ENCODE measurements at regions not wholly inside any gene's neighbourhood (a gene's known extent, or its start where the extent isn't known, plus 50 kb on each side); places are given as distances from the start of the nearest gene placed in this dataset.

DNA sequence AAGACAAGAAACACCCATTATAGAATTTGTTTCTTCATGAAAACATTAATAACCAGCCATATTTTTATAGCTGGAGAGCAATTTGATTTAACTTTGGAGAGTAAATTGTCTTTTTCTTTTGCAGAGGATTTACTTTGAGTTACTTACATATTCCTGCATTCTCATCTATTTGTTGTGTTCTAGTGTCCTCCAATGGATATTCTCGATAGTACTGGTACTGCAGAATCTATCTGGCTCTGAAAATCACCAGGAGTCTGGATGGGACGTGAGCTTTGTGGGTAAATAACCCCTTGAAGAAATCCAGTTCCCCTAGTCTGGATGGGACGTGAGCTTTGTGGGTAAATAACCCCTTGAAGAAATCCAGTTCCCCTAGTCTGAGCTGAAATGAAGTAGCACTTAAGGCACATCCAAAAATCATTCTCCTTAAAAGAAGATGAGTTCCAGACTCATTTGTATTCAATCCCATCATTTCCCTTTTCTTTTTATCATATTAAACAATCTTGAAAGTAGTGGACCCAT, 294.1 kb upstream of the UBE2E2 start:
- DNase-seq = no peak

DNA sequence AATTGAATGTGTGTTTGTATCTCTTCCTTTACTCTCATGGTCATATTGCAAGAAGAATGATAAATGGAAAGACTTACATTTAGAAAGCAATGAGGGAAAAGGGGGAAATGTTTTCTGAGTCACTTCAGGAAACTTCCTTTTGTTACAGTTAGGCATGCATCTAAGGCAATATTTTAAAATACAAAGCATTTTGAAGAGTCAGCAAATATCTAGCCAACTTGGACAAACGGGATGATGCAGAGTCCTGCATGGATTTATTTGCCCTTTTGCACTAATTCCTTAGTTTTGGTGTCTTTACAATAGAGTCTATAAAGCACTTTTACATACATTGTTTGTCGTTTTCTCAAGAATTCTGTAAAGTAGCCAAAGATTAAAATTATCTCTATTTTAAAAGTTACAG, 286.2 kb upstream of the UBE2E2 start:
- DNase-seq = no peak

GRCh38 chr3:22920006-22920405, 283.1 kb upstream of the UBE2E2 start:
- no peak for DNase-seq

- DNase-seq = no peak
These were observed 280.8 kb upstream of the UBE2E2 start for GRCh38 chr3:22922317-22922716.

DNA sequence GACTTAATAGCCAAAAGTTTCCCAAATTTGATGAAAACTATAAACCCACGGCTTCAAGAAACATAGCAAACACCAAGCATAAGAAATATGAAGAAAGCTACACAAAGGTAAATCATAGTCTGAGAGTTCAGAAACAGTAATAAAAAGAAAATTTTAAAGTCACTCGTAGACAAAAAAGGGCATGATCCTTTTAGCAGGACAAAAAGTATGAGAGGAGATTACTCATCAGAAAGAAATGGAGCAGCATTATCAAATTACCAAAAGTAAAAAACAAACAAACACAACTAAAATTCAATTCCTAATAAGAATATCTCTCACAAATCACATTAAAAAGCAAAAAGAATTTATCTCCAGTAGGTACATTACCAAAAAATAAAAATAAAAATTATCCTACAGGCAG, 279.4 kb upstream of the UBE2E2 start:
- no peak for DNase-seq

DNA sequence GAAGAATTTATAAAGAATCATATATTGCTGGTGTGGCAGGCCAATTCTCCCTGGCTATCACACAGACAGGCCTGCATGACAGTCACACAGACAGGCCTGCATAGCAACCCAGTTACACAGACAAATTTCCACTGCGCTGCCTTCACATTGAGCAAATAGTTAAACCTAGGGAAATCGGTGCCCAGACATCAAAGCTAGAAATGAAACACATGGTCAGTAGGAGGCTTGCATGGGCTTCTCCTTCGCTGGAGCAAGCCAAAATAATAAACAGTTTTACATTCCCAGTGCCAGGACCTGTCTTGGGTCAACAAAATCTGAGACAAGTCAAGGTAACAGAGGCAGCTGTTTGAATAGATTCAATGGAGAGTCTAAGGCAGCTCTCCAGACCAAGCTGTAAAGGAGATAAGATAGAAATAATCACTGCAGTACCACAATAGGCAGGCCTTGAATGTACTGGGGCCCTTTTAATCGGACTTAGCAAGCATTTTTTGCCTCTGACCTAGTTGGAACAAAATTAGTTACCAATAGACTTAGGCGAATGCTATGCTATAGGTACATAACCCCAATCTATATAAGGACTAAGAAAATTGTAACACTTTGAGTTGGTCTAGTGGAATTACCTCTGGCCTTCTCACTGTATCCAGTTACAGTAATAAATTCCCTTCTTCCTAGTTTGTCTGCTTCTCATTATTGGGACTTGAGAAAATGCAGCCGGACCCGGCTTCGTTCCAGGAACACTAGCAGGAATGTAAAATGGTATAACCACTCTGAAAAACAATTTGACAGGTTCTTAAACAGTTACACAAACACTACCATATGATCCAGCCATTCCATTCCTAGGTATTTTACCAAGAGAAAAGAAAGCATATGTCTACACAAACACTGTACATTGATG, 274.7 kb upstream of the UBE2E2 start:
- no peak for DNase-seq

DNA sequence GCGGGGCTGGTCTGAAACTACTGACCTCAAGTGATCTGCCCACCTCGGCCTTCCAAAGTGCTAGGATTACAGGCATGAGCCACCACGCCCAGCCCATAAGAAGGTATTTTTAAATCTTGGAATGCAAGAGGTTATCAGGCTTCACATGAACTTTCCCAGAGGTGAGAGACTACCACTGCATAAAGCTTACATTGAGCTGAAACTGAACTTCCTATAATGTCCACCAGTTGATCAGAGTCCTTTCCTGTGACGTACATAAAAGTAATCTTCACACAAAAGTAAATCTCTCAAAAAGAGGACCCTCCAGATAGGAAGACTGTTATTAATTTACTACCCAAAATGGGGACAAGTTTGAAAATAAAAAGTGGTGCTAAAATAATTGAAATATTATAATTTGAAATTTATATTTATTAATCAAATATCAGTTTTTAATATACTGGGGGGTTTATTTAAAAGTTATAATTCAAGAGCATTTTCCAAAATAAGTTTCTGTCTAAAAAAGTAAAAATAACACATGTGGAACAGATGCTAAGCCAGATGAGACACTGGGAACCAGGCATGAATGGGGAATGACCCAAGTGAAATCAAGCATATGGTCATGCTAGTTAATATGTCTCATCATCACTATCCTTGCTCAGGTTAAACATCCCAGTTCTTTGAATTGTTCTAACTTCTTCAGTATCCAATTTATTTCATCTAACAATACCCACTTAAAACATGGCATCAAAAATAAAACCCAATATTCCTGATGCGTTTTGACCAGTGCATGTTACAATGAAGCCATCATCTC, 269.9 kb upstream of the UBE2E2 start:
- no peak for DNase-seq

GRCh38 chr3:22933841-22934116, 269.3 kb upstream of the UBE2E2 start:
- no peak for DNase-seq

DNA sequence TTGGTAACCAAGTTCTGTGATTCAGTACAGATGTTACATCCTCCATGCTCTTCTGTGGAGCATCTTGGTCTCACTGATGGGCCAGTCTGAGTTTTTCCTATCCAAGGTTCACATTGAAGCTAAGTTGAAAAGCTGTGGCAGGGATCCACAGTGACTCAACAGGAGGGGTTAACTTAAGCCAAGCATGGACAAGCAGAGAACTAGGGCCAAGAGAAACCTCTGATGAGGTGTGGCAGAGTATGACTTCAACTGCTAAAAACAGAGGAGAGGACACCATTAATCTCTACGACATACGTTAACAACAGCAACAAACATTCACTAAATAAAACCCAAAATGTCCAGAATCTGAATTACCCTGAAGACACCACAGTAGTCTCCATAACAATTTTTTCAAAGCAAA, 268.1 kb upstream of the UBE2E2 start:
- no peak for DNase-seq

DNA sequence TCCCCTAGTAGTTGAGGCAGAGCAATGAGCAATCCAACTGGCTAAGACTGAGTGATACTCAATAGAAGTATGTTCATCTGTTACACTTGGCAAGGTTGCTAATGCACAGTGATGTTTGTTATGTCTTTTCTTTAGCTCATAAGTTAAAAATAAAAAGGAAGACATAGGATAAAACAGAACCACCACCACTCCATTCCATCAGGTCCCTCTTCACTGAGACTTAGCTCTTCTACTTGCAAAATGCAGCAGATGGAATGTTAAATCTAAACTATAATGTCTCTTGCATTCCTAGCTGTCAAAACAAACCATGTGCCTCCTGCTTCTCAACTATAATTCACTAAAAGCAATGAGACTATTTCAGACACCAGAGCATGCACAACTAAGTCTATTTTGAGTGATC, 265.6 kb upstream of the UBE2E2 start:
- no peak for DNase-seq

GRCh38 chr3:22938739-22939138, 264.4 kb upstream of the UBE2E2 start:
- no peak for DNase-seq

DNA sequence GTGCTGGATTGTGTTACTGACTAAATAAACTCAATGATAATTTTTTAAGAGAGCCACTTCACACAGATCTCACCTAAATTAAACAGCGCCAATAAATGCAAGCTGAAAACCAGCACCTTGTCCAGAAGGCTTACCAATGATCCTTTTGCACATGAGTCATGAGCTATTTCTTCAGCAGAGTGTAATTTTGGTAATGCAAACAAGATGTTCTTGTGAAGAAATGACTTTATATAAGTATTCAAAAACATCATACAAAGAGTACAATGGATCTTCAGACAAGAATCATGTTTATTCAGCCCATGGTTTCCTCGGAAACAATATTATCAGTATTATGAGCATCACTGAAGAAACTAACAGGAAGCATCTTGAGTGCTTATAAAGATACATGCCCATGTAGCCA, 263.8 kb upstream of the UBE2E2 start:
- no peak for DNase-seq

DNA sequence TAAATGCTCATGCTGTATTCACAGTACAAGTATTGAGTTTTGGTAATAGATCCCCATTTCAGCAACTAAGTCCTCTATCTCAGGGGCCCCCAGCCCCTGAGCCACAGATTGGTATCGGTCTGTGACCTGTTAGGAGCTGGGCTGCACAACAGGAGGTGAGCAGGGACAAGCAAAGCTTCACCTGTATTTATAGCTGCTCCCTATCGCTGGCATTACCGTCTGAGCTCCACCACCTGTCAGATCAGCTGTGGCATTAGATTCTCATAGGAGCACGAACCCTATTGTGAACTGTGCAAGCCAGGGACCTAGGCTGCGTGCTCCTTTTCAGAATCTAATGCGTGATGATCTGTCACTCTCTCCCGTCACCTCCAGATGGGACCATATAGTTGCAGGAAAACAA, 262.8 kb upstream of the UBE2E2 start:
- DNase-seq = no peak

GRCh38 chr3:22942981-22943380, 260.1 kb upstream of the UBE2E2 start:
- DNase-seq = no peak

- no peak for DNase-seq
These were observed 255.3 kb upstream of the UBE2E2 start for GRCh38 chr3:22947851-22948250.

DNA sequence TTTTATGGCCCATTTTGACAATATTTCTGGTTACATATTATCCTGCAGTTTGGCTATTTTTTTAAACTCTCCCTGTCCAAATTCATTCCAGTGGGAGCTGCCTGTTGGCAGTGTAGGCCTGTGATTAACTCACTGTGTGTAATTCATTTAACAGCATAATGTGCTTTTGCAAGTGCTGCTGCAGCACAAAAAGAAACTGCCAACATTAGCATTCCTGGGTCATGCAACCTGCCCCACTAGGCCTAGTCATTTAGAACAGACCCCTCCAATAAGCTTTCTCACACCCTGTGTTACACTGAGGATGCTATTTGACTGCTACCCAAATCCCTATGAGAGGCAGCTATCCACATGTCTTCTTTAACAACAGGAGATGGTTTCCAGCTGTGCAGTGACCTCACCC, 251.2 kb upstream of the UBE2E2 start:
- DNase-seq = no peak

- DNase-seq = no peak
These were observed 250.3 kb upstream of the UBE2E2 start for GRCh38 chr3:22952860-22953259.

DNA sequence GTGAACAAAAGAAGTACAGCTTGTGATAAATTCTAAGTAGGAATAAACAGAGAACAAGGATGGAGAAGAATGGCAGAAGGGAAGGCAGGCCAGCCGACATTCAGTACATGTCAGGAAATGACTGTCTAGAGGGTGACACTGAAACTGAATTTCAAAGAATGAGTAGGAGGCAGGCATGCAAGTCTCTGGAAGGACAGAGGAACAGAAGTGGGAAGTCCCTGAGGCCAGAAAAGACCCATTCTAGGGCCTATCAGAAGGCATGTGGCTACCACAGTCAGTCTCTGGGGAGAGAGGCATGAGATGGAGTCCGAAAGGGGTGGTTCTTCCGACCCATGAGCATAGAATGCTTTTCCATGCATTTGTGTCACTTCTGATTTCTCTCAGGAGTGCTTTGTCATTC, 243.5 kb upstream of the UBE2E2 start:
- DNase-seq = peak; percentile 3

- peak; percentile 2 for DNase-seq
These were observed 242.8 kb upstream of the UBE2E2 start for GRCh38 chr3:22960105-22960984.

DNA sequence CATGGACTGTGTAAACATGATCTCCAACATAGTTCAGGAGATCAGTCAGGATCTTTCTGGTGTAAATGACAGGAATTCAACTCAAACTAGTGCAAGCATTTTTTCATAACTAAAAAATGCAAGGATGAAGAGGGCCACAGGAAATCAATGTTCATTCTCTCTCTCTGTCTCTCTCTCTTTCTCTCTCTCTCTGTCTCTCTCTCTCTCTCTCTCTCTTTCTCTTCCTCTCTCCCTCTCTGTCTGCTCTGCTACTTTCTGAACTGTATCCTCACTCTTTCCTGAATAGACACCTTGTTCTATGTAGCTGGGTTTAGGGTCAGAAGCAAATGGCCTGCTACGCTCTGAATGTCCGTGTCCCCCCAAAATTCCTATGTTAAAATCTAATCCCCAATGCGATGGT, 240.9 kb upstream of the UBE2E2 start:
- no peak for DNase-seq

DNA sequence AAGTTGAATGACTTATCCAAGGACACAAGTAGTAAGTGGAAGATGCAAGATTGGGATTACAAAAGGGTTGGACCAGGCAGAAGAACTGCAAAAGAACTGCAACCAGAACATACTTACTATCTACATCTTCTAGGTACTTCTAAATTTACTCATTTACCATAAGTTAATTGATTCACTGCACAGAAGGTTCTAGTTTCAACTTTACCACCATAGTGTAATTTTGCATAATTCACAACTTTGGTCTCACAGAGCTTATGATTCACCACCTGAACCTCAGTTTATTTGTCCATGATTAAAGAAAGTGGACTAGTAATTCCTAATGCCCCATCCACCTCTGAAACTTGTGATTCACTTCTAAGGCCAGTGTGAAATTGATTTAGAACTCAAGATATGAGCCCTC, 236.8 kb upstream of the UBE2E2 start:
- DNase-seq = no peak

GRCh38 chr3:22969276-22969675, 233.9 kb upstream of the UBE2E2 start:
- DNase-seq = no peak

GRCh38 chr3:22971497-22971896, 231.6 kb upstream of the UBE2E2 start:
- no peak for DNase-seq
